GM19468 (cell line): ENCODE measurements at regions not wholly inside any gene's neighbourhood (a gene's known extent, or its start where the extent isn't known, plus 50 kb on each side); places are given as distances from the start of the nearest gene placed in this dataset.
"Not testable (repeated sequence)": the region's sequence is repeated elsewhere in the genome, so short reads cannot be mapped to it uniquely, and the experiment has no call there.

Source experiments
- ATAC-seq: cut with Tn5 transposase; IDR thresholded peaks from one replicate; pipeline ENCODE4 v1.9.1; 2021; ENCODE audit warnings: mild to moderate bottlenecking, moderate library complexity, moderate number of reproducible peaks; ENCODE audit not compliant: unreplicated experiment; ENCODE audit errors: extremely low read depth

- ATAC-seq: no peak
Observed at GRCh38 chr14:65153101-65153500, 50.8 kb upstream of the MAX start.

GRCh38 chr14:65156568-65157366 is 54.5 kb upstream of the MAX start:
- peak; percentile 59 for ATAC-seq

- no peak for ATAC-seq
Observed at GRCh38 chr14:65159281-65160062, 57.2 kb upstream of the MAX start.

DNA sequence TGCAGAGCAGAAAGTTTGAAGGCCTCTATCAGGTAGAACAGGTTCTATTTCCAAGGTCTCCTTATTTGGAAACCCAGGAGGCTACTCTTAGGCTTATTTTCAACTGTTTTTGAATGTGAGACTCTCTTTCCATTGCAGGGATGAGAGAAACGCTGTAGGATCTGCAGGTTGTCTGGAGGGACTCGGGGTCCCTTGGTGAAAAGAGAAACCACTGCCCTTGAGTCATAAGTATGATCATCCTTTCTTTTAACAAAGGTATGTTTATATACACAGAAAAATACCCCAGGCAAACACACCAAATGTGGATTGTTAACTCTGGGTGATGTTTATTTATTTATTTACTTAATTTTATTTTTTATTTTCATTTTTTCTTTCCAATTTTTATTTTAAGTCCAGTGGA is 57.8 kb upstream of the MAX start:
- ATAC-seq: no peak

DNA sequence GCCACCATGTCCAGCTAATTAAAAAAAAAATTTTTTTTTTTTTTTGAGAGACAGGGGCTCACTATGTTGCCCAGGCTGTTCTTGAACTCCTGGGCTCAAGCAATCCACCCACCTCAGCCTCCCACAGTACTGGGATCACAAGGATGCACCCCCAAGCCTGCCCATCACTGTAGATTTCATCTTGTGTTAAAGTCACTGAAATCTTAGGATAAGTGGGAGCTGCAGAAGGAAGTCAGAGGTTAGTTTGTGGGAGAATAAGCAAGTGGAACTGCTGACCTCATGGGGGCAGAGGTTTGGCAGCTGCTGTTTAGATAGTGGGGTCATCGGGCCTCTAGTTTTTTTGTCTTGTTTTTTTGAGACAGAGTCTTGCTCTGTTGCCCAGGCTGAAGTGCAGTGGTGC is 59.7 kb upstream of the MAX start:
- ATAC-seq: no peak

DNA sequence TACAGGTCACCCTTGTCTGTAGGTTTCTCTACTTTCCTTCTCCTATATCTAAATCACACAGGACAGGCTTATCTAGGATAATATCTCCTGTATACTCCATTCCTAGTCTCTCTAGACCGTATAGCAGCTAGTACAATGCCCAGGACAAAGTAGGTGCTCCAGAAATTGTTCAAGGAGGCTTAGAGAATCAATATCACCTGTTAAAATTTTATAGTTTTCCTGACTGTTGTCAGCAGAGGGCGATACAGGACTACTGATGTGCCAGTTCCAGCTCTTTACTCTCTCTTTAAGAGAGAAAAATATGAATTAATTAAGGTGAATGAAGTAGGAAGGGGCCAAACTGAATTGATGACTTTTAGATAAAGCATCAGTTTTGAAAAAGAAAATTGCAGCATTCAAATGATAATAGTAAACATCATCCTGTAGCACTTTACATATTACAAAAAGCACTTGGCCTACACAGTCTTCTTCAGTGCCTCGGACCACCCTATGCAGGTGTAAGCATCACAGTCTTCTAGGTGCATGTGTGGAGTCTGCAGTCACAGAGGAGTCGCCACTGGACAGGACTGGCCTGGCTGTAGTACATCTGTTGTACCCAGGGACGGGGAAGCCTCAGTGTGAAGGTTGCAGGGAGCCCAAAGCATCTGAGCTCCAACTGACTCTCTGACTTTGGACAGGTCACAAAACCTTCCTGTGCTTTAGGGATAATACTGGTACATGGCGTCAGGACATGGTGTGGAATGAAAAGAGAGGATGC is 61.9 kb upstream of the MAX start:
- no peak for ATAC-seq

- ATAC-seq: no peak
Observed at GRCh38 chr14:65164825-65165135, 62.5 kb upstream of the MAX start.

DNA sequence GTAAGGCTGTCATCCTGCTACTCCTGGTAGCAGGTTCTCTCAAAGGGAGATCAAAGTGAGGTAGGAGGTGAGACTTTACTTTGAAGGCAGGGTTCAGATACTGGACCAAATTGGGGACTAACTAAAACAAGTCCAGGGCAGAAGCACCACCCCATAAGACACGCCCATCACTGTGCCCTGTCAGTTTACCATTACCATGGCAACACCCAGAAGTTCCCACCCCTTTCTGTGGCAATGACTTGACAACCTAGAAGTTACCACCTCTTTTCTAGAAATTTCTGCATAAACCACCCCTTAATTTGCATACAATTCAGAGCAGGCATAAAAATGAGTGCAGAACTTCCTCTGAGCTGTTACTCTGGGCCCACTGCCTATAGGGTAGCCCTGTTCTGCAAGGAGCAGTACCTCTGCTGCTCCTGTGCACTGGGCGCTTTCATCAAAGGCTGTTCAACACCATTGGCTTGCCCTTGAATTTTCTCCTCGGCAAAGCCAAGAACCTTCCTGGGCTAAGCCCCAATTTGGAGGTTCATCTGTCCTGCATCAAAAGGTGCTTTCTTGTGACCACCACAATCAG is 64.8 kb upstream of the MAX start:
- no peak for ATAC-seq

- ATAC-seq: no peak
Observed at GRCh38 chr14:65168840-65169239, 66.5 kb upstream of the MAX start.

GRCh38 chr14:65169351-65169750 is 67.0 kb upstream of the MAX start:
- peak; percentile 70 for ATAC-seq

- ATAC-seq: no peak
Observed at GRCh38 chr14:65170318-65170717, 68.0 kb upstream of the MAX start.

DNA sequence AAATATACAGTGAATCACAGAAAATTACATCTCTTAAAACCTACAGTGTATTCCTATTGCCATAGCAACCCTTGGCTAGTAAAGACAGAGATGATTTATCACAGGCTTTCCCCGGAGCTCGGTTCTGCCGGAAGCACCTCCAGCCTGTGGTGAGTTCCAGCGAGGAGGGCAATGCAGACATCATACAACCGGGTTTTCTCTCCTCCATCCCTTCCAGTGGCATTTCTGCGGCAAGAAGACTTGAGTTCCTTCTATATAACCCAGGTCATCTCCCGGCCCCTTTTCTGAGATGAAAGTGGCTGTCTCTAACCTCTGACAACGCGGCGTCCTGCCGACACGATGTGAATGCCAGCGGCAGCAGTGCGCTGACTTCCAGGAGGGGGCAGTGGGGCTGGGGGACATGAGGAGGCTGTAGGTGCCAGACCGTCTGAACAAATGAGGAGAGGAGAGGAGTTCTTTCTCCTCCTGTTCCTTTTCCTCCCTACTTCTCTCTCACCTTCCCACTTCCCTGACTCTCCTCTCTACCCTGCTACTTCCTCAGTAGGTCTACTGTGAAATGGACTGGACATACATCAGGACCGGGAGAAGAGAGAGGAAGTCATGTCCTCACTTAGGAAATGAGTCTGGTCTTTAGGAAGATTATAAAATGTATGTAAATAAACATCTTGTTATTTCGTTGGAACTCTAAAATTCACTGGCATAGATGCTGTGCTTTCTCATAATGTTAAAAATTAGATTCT is 68.6 kb upstream of the MAX start:
- no peak for ATAC-seq

DNA sequence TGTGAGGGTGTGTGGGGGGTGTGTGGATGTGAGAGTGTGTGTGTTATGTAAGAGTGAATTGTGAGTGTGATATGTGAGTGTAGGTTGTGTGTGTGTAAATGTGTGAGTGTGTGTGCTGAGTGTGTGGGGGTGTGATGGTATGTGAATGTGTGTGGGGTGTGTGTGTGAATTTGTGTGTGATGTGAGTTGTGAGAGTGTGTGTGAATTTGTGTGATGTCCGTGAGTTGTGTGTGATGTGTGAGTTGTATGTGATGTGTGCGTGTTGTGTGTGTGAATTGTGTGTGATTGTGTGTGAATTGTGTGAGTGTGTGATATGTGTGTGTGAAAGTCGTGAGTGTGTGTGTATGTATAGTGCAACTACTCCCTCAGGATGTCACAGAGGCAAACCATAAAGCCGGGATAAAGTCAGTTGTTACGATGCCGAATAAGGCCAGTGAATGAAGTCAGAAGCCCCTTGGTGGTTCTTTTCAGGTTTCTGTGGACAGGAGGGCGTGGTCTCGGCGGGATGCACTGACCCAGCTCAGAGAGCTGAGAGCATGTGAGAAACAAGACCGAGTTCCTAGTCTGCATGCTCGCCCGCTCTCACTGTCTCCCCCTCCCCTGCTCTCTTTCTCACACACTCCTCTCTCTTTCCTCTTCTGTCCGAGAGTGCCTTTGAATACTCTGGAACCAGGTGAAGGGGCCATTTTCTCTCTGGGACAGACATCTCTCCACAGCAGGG is 71.8 kb upstream of the MAX start:
- no peak for ATAC-seq

- no peak for ATAC-seq
Observed at GRCh38 chr14:65174783-65175182, 72.5 kb upstream of the MAX start.

GRCh38 chr14:65177551-65177950 is 75.2 kb upstream of the MAX start:
- ATAC-seq: no peak

DNA sequence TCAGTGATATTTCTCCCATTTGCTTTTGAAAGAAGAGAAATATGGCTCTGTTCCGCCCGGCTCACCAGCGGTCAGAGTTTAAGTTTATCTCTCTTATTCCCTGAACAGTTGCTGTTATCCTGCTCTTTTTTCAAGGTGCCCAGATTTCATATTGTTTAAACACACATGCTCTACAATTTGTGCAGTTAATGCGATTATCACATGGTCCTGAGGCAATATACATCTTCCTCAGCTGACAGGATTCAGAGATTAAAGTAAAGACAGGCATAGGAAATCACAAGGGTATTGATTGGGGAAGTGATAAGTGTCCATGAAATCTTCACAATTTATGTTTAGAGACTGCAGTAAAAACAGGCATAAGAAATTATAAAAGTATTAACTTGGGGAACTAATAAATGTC is 76.9 kb upstream of the MAX start:
- ATAC-seq: not testable (repeated sequence)

DNA sequence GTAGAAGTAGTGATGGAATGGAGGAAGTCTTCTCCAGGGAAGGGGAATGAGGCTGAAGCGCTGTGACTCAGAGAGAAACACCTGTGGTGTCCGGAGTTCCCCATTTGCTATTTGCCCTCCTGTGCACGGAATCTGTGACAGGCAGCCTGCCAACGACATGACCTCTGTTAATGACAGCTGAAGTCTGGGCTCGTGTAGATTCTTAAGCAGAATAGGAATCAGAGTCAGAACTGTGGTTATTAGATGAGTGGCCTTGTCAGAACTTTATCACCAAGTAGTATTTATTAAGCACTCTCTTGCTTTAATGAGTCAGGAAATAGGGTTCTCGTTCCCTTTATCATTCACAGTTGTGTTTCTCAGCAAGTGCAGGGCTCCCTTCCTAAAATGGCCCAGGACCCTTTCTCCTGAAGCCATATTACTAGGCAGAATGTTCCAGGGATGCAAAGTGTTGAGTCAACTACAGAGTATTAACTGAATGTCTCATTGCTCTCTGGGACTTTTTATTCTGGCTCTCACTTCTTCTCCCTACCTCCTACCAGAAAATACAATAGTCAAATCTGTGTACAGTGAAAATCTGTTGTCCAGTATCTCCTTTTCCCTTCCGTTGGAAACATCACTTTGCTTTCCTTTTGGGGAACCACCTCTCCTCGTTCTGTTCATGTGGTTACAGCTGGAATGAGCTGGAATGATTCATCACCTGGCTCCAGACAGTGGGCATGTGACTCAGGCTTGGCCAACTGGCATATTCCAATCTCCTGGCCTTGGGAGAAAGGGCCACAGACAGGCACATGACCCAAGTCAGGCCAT is 77.8 kb upstream of the MAX start:
- ATAC-seq: peak; percentile 80

GRCh38 chr14:65180725-65181025 is 78.4 kb upstream of the MAX start:
- ATAC-seq: no peak
